ENCODE measurements at regions not wholly inside any gene's neighbourhood (a gene's known extent, or its start where the extent isn't known, plus 50 kb on each side); places are given as distances from the start of the nearest gene placed in this dataset.

DNA sequence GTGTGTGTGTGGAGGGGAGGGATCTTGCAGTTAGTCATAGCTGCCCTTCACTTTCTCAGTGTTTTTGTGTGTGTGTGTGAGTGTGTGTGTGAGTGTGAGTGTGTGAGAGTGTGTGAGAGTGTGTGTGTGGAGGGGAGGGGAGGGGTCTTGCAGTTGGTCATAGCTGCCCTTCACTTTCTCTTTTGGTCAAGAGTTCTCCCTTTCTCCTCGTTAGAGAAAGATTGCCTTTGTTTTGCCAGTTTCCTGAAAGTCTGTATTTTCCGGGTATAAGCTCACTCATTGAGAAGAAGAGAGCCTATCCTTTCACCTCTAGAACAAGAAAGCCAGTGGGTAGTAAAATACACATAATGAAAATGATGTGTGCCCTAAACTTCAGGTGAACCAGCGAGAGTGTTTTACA, 75.2 kb upstream of the ENPP6 start:
- no peak for DNase-seq (ENCODE audit: unreplicated experiment)
- Mint-ChIP-seq H3K4me1 (ENCODE audit: insufficient read depth, unreplicated experiment) (no peaks in the 10 kb centered on the region), H3K36me3 (ENCODE audit: insufficient read depth, unreplicated experiment) (no peaks in the 10 kb centered on the region), H3K9me3 (ENCODE audit: unreplicated experiment) (no peaks in the 10 kb centered on the region), H3K27me3 (ENCODE audit: insufficient read depth, unreplicated experiment) (no peaks in the 10 kb centered on the region), H3K27ac (ENCODE audit: low read depth, unreplicated experiment) (no peak overlapping the region), H3K4me3 (ENCODE audit: unreplicated experiment) (no peak overlapping the region)
- ChIA-PET CTCF (no interaction called here), POLR2A (interaction anchor here (0.8 kb wide), 1 partner anchor 25 kb away, joined by 3 read pairs; no protein-coding TSS in a partner anchor)
- intact Hi-C loops (cut with micrococcal nuclease), result no loop called here
- no TSS peak for BruUV-seq (replicated peaks)
- TF ChIP-seq, protein P1, sequence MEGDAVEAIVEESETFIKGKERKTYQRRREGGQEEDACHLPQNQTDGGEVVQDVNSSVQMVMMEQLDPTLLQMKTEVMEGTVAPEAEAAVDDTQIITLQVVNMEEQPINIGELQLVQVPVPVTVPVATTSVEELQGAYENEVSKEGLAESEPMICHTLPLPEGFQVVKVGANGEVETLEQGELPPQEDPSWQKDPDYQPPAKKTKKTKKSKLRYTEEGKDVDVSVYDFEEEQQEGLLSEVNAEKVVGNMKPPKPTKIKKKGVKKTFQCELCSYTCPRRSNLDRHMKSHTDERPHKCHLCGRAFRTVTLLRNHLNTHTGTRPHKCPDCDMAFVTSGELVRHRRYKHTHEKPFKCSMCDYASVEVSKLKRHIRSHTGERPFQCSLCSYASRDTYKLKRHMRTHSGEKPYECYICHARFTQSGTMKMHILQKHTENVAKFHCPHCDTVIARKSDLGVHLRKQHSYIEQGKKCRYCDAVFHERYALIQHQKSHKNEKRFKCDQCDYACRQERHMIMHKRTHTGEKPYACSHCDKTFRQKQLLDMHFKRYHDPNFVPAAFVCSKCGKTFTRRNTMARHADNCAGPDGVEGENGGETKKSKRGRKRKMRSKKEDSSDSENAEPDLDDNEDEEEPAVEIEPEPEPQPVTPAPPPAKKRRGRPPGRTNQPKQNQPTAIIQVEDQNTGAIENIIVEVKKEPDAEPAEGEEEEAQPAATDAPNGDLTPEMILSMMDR (IDR thresholded peaks at IDR 0.05; ENCODE audit: unreplicated experiment), result no peak

DNA sequence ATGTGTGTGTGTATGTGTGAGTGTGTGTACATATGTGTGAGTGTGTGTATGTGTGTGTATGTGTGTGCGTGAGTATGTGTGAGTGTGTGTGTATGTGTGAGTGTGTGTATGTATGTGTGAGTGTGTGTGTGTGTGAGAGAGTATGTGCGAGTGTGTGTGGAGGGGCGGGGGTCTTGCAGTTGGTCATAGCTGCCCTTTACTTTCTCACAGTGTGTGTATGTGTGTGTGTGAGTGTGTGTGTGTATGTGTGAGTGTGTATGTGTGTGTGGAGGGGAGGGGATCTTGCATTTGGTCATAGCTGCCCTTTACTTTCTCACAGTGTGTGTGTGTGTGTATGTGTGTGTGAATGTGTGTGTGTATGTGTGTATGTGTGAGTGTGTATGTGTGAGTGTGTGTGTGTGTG, 74.8 kb upstream of the ENPP6 start:
- H3K4me3 Mint-ChIP-seq (ENCODE audit: unreplicated experiment), result no peak overlapping the region
- H3K4me1 Mint-ChIP-seq (ENCODE audit: insufficient read depth, unreplicated experiment), result no peaks in the 10 kb centered on the region
- no peak overlapping the region for H3K27ac Mint-ChIP-seq (ENCODE audit: low read depth, unreplicated experiment)
- intact Hi-C loops (cut with micrococcal nuclease), result no loop called here
- H3K27me3 Mint-ChIP-seq (ENCODE audit: insufficient read depth, unreplicated experiment), result no peaks in the 10 kb centered on the region
- ChIA-PET POLR2A (interaction anchor here (0.8 to 1.1 kb wide), 3 partner anchors 9 to 244 kb away, joined by 3 to 4 read pairs (median 3); no protein-coding TSS in a partner anchor), CTCF (no interaction called here)
- no TSS peak for BruUV-seq (replicated peaks)
- no peaks in the 10 kb centered on the region for H3K36me3 Mint-ChIP-seq (ENCODE audit: insufficient read depth, unreplicated experiment)
- no peak for DNase-seq (ENCODE audit: unreplicated experiment)
- no peaks in the 10 kb centered on the region for H3K9me3 Mint-ChIP-seq (ENCODE audit: unreplicated experiment)
- TF ChIP-seq, protein P1 (IDR thresholded peaks at IDR 0.05; ENCODE audit: unreplicated experiment), result no peak

DNA sequence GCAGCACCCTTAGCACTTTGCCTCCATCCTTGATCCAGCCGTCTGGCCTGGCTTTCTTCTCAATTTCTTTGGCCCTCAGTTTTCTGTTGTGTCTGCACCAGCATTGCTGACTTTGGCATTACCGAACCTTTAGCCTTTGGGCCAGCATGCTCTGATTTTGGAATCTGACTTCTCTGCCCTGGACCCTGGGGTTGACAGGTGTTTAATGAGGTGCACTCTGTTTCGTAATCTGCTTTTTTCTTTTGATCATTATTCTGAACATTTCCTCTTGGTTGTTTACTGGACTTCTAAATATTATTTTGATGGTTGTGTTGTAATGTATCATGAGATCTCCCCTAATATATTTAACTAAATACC, 71.5 kb upstream of the ENPP6 start:
- intact Hi-C loops (cut with micrococcal nuclease), result loop anchor here (5.0 kb wide), 1 partner anchor 183 kb away; the partner anchor contains the start of gene IRF2

DNA sequence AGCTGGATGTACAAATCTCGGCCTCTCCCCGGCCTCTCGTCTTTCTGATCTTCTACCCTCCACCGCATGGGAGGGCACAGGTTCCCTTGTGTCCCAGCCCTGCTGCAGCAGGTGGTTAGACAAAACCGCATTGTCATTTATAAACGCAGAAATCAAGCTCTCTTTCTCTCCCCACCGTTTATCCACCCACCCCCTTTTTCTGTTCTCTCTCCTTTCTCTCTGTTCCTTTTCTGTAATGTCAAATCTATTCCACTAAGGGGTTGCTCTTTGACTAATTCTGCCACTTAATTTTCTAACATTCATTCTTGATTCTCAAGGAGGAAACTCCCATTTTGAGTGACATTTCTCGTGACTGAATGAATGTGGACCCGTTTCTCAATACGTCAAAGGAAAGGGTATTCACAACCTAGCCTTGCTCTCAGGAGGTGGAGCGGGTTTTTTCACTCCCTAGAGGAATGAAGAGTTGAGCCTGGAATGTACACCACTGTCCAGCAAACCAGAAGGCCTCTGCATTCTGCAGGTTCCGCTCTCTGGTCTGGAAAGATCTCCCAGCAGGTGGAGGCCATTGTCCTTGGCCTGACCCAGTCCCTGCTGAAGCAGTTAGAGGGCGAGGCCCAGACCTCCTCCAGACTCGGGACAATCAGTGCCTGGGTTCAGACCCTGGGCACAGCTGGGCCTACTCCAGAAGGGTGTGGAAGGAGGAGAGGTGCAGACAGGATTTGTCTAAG, 70.9 kb upstream of the ENPP6 start:
- H3K27ac Mint-ChIP-seq (ENCODE audit: low read depth, unreplicated experiment), result no peak overlapping the region
- TF ChIP-seq, protein P1 (IDR thresholded peaks at IDR 0.05; ENCODE audit: unreplicated experiment), result no peak
- DNase-seq (ENCODE audit: unreplicated experiment), result no peak
- intact Hi-C loops (cut with micrococcal nuclease), result loop anchor here (5.0 kb wide), 1 partner anchor 184 kb away; the partner anchor contains the start of gene IRF2
- H3K9me3 Mint-ChIP-seq (ENCODE audit: unreplicated experiment), result no peaks in the 10 kb centered on the region
- no peaks in the 10 kb centered on the region for H3K4me1 Mint-ChIP-seq (ENCODE audit: insufficient read depth, unreplicated experiment)
- ChIA-PET CTCF (interaction anchor here (0.6 to 1.9 kb wide), 6 partner anchors 20 to 249 kb away, joined by 3 to 10 read pairs (median 3); no protein-coding TSS in a partner anchor), POLR2A (interaction anchor here (0.9 to 2.3 kb wide), 4 partner anchors 18 to 95 kb away, joined by 3 to 10 read pairs (median 6); no protein-coding TSS in a partner anchor)
- no peak overlapping the region for H3K4me3 Mint-ChIP-seq (ENCODE audit: unreplicated experiment)
- no peaks in the 10 kb centered on the region for H3K36me3 Mint-ChIP-seq (ENCODE audit: insufficient read depth, unreplicated experiment)
- no TSS peak for BruUV-seq (replicated peaks)
- no peaks in the 10 kb centered on the region for H3K27me3 Mint-ChIP-seq (ENCODE audit: insufficient read depth, unreplicated experiment)

More for the DNA sequence above, 71.5 kb upstream of the ENPP6 start:
- no TSS peak for BruUV-seq (replicated peaks)
- Mint-ChIP-seq H3K4me3 (ENCODE audit: unreplicated experiment) (no peak overlapping the region), H3K9me3 (ENCODE audit: unreplicated experiment) (no peaks in the 10 kb centered on the region), H3K36me3 (ENCODE audit: insufficient read depth, unreplicated experiment) (no peaks in the 10 kb centered on the region), H3K4me1 (ENCODE audit: insufficient read depth, unreplicated experiment) (no peaks in the 10 kb centered on the region), H3K27ac (ENCODE audit: low read depth, unreplicated experiment) (no peak overlapping the region), H3K27me3 (ENCODE audit: insufficient read depth, unreplicated experiment) (no peaks in the 10 kb centered on the region)
- TF ChIP-seq, protein P1 (IDR thresholded peaks at IDR 0.05; ENCODE audit: unreplicated experiment), result no peak
- CTCF ChIA-PET, result no interaction called here
- POLR2A ChIA-PET, result no interaction called here
- DNase-seq (ENCODE audit: unreplicated experiment), result no peak

Data from MCF 10A (cell line).